ENCODE measurements at regions not wholly inside any gene's neighbourhood (a gene's known extent, or its start where the extent isn't known, plus 50 kb on each side); places are given as distances from the start of the nearest gene placed in this dataset.
"Not testable (repeated sequence)": the region's sequence is repeated elsewhere in the genome, so short reads cannot be mapped to it uniquely, and the experiment has no call there.

DNA sequence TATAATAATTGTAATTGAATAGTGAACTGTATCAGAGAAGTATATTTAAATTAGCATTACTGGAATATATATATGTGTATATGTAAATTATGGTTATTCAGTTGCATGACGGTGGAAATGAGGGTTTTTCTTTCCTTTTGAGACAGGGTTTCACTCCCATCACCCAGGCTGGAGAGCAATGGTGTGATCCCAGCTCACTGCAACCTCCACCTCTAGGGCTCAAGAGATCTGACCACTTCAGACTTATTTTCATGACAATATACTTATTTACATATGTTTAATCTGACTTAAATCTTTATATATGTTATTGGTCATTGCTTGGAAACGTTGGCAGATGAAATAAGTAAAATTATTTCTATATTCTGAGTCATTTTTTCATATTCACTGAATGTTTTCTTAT is 744.4 kb upstream of the PRR20A start:
- DNase-seq (ENCODE audit: low read depth, low spot score), result no peak

DNA sequence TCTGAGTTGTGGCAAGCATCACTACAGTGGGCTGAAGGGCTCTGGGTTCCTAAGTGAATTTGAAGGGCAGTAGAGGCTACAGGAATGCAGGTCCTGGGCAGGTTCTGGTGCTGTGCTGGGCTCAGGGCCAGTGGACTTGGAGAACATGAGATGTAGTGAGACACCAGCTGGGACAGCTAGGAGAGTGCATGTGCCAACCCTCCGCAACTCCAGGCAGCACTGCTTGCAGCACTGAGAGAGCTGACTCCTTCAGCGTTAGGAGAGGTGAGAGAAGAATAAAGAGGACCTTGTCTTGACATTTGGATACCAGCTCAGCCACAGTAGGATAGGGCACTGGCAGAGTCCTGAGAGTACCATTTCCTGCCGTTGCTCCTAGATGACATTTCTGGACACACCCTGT is 739.9 kb upstream of the PRR20A start:
- DNase-seq (ENCODE audit: low read depth, low spot score), result no peak

DNA sequence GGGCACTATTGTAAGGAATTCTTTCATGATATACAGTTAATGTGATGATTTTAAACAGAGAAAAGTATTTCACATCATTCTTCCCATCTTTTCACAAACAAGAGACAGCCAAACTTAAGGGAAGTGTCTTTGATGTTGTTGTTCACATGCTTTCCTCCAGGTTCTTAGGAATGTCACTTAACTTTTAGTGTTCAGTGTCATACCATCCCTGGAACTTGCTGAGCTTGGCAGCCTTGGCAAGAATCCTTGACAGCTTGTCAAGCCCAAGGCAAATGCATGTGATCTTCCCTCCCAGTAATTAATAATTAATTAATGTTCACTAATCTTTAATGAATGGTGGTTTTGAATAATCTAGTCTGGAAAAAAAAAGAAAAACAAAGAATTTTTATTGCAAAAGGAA is 727.9 kb upstream of the PRR20A start:
- no peak for DNase-seq (ENCODE audit: low read depth, low spot score)

DNA sequence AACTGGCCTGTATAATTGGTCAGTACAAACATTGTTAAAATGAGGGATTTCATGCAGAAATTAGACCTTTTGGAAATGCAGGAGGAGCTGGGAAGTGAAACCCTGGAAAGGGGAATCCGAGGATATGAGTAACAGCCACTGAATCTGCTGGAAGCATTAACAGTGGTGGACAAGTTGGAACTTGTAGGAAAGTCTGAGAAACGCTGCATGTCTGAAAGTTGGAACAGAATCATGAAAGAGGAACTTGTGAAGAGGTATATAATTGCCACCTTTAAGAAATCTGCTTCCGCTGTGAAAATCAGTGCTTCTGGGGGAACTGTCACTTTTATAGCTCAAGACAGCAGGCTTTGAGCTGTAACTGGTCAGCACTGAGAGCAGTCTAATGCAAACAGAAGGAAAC is 716.5 kb upstream of the PRR20A start:
- no peak for DNase-seq (ENCODE audit: low read depth, low spot score)

DNA sequence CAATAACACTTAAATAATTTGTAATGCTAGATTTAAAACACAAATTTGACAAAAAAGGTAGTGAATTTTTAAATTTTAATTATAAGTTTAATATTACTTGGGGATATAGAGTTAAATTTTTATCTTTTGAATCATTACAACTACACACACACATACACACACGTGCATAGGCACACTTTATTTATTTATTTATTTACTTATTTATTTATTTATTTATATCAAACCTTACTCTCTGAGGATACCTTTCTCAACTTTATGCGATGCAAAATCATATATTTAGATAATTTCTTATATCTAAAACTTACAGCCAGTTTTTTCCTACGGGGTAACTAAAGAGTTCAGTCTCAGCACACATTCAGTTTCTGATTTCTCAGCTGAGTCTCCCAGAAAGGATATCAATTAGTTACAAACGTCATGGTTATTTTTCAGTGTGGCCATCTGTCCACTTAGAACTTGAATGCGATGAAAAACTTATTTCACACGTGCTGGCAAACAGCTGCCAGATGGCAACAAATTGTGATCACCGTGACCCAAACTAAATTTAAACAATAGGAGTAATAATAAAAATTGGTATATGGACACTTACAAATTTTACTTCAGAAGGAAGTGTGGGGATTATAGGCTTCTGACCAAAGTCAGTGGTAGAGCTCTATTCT is 683.1 kb upstream of the PRR20A start:
- no peak for DNase-seq (ENCODE audit: low read depth, low spot score)

DNA sequence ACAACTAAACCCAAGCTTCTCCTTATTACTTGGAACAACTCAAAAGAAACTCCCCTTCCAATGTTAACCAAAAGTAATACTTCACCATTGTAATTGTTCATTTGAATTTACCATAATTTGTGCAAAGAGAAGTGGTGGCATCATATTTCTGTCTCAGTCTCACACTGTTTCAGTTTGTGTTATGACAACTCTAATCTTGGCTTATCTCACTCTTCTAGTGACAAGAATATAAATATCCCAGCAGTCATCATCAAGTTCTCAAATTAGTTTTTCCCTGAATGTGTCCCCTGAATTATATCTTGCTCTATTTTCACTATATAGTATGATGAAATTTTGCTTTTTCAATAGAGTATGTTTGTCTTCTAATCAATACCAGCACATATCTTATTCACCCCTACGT is 681.4 kb upstream of the PRR20A start:
- no peak for DNase-seq (ENCODE audit: low read depth, low spot score)

DNA sequence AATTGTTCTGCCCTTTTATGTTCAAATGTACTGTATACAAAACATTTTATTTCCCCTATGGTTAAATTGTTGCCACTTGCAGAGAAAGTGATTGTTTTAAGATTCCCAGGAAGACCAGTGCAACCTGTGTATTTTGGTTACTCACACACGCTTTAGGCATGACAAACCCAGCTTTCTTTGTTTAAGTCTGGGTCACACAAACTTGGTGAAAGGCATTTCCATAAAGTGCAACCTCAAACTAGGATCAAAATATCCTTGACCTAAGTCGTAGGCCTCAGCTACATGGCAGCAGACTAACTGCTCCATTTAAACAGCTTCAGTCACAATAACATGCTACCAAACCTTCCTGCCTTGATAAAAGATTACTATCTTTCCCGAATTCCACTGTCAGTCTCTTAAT is 639.0 kb upstream of the PRR20A start:
- DNase-seq (ENCODE audit: low read depth, low spot score), result no peak

DNA sequence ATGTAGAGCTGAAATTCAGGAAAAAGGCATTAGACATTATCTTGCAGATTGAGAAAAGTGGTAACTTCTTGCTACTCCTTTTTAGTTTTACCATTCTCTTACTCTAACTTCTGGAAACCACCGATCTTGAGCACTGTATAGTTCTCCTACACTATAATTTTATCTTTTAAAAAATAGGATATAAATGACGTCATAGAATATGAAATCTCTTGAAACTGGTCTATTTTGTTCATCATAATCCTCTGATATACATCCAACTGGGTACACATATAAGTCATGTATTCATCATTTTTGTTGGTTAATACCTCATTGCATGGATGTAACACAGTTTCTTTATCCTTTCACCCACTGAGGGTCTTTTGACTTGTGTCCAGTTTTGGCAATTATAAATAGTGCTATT is 629.9 kb upstream of the PRR20A start:
- DNase-seq (ENCODE audit: low read depth, low spot score), result no peak

DNA sequence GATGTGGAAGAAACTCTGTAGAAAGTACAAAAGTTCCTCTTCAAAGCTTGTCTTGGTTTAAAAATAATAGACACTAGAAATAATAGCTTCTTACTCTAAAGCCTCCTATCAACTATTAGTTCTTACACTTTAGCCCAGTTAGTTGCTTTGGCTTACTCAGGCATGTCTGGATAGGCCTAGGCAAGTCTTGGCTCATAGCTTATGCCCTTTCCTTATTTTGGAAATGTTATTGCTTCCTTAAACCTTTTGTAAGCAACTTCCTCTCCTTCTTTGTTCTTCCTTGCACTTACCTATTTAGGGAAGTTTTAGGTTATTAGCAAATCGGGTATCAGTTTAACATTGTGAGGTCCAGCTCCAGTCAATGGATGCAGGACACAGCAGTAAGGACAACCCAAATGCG is 628.4 kb upstream of the PRR20A start:
- DNase-seq (ENCODE audit: low read depth, low spot score), result not testable (repeated sequence)

DNA sequence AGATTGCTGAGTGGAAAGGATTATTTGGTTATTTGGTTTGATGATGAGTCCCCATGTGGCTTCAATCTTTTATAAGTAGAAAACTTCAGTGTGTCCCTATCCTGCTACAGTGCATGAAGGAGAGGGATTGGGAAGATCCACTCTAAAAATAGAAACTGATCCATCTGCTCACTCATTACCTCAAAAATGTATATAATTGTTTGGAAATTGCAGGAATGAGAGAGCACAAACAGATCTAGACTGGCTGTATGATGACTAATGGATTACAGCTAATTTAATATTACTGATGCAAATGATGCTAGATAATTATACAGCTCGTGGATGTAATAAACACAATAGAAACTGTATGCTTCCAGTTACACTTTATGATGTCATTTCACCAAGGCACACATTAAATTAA is 625.3 kb upstream of the PRR20A start:
- no peak for DNase-seq (ENCODE audit: low read depth, low spot score)

DNA sequence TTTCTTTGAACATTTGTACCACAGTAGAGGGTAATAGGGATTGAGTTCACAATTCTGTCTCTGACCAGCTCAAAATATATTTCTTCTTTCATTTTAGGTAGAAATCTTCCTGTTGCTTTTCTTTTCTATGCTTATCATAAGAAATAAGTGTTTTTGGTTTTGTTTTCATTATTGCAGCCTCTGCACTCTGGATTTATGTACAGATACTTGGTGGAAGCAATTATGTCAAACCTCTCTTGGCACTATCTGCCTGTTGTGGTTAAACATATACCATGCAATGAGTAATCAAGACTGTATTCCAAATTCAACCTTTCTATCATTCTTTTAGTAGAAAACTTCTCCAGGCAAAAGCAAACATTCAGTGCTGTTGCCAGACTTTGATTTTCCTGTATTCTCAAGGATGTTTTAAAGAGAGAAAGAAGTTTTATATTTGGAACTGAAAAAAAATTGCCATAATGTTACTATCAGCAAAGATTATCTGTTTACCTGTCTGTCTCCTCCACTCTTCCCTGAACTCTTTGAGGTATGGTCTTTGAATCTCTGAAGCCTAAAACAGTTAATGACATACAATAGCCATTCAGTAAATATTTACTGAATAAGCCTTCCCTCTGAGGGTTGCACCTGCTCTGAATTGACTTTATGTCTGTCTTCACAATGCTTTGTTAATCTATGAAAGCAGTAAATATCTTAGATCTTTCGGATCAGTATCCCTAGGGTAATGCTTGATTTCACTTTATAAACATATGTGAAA is 612.5 kb upstream of the PRR20A start:
- DNase-seq (ENCODE audit: low read depth, low spot score), result no peak

DNA sequence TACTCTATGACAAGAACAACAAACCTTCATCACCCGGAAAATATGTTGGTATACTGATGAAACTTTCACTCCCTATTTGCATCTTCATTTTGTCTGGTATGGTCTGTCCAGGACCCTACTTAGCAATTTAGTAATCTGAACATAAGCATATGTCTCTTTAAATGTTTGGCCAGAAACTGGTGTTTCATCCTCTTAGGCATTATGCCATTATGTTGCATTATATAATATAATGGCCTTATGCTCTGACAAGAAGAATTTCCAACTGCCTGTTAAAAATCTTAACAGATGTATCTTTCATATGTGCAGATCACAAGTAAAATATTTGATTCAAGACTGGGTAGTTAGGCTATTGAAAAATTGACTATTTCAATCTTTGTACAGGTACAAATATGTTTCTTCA is 610.6 kb upstream of the PRR20A start:
- DNase-seq (ENCODE audit: low read depth, low spot score), result no peak

DNA sequence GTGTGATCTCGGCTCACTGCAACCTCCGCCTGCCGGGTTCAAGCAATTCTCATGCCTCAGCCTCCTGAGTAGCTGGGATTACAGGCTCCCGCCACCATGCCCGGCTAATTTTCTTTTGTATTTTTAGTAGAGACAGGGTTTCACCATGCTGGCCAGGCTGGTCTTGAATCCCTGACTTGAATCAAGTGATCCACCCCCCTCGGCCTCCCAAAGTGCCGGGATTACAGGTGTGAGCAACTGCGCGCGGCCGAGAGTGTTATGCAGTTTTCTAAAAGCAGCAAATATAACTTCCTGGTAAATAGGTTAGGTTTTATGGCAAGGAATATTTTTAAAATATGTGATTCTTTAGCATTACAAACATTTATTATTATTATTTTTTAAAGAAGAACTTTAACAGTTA is 592.8 kb upstream of the PRR20A start:
- DNase-seq (ENCODE audit: low read depth, low spot score), result not testable (repeated sequence)

DNA sequence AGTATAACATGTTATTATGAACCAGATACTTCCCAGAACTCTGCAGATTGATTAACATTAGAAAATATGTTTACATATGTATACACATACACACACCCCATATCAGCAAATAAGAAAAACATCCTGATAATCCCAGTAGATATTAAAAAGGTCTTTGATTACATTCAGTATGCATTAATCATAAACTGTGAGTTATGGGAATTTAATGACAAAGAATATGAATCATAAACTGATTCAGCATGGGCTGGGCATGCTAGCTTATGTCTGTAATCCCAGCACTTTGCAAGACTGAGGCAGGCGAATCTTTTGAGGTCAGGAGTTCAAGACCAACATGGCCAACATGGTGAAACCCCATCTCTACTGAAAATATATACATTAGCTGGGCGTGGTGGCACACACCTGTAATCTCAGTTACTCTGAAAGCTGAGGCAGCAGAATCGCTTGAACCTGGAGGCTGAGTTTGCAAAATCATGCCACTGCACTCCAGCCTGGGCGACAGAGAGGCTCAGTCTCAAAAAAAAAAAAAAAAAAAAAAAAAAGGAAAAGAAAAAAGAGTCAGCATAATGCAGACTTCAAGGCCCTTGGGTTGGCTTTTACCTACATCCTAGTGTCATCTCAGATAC is 581.9 kb upstream of the PRR20A start:
- no peak for DNase-seq (ENCODE audit: low read depth, low spot score)

DNA sequence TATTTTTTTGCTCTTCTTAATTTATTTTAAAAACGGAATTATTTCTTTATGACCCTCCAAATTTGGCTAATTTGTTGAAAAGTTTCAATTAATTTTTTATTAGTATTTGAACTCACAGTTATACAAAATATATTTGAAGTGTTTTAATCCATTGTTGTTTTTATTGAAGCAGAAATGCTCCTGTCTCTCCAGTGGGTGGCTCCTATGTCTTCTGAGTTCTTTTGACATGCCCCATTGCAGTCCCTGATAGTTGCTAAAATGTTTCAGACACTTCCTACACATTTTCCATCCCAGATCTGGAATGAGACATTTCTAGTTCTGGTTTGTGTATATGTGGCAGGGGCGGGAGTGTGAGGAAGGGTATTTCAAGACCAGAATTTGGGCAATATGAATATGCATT is 579.4 kb upstream of the PRR20A start:
- no peak for DNase-seq (ENCODE audit: low read depth, low spot score)

DNA sequence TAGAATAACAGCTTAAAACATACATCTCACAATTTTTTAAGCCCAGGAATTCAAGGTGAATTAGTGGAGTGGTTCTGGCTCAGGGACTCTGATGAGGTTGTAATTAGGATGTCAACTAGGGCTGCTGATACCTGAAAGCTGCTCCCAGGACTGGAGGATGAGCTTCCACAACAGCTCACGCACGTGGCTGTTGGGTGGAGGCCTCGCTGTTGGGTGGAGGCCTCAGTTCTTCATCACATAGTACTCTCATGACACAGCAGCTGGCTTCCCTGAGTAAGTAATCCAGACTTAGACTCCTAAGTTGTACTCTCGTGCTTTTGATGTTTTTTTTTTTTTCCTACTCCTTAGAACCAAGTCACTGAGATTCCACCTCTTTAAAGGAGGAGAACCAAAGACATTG is 577.1 kb upstream of the PRR20A start:
- no peak for DNase-seq (ENCODE audit: low read depth, low spot score)

DNA sequence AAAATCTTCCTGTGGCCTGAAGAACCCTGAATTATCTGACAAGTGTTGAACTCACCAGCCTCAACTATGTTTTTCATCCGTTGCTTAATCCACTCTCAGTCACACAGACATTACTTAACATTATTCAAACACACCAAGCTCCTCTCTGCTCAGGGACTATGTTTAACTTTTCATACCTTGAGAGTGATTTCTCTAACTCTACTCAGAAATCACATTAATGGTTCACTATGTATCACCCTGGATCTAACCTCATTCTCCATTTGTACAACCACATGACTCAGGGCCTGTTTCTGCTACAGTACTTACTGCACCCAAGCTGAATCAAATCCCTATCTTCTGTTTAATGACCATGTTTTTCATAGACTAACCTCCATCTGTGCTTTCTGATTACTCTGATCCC is 553.7 kb upstream of the PRR20A start:
- no peak for DNase-seq (ENCODE audit: low read depth, low spot score)

DNA sequence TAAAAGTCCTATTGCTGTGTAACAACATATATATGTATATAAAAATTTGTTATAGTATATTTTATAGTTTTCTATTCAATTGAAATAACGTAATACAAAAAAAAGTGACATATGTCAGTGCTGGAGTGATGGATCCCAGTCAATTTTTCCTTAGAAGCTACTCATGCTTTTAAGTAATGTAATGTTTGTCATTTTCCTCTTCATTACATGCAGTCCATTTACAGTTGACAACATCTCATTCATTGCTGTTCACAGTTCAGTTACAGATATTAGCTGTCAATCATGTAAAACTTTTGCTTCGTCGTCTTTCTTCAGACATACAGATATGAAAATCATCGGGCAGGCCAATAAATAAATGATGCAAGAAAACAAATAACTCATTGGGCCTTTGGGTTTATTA is 525.1 kb upstream of the PRR20A start:
- no peak for DNase-seq (ENCODE audit: low read depth, low spot score)

DNA sequence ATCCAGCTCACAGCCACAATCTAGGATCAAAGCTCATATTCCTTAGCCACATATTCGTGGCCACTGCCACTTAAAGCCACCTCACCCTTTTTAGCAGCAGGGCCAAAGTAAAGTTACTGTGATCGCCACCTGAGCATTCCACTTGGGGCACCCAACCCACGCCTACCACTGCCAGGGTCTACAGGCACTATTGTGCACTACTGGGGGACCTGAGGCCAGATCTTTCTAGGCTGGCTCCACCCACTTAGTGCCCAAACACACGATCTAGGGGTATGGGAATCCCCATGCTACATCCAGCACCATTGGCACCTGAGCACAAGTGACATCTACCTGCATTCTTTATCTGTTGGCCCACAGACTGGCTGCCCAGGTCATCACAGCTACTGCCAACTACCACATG is 517.9 kb upstream of the PRR20A start:
- DNase-seq (ENCODE audit: low read depth, low spot score), result no peak

DNA sequence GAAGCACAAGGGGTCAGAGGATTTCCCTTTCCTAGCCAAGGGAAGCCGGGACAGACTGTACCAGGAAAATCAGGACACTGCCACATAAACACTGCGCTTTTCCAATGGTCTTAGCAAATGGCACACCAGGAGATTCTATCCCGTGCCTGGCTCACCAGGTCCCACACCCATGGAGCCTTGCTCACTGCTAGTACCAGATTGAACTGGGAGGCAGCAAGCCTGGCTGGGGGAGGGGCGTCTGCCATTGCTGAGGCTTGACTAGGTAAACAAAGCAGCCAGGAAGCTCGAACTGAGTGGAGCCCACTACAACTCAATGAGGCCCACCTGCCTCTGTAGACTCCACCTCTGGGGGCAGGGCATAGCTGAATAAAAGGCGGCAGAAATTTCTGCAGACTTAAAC is 511.8 kb upstream of the PRR20A start:
- not testable (repeated sequence) for DNase-seq (ENCODE audit: low read depth, low spot score)

DNA sequence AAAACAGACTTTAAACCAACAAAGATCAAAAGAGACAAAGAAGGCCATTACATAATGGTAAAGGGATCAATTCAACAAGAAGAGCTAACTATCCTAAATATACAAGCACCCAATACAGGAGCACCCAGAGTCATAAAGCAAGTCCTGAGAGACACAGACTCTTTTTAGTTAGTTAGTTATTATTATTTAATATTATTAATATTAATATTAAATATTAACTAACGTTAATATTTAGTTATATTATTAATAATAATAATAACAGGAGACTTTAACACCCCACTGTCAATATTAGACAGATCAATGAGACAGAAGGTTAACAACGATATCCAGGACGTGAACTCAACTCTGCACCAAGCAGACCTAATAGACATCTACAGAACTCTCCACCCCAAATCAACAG is 509.7 kb upstream of the PRR20A start:
- DNase-seq (ENCODE audit: low read depth, low spot score), result not testable (repeated sequence)

DNA sequence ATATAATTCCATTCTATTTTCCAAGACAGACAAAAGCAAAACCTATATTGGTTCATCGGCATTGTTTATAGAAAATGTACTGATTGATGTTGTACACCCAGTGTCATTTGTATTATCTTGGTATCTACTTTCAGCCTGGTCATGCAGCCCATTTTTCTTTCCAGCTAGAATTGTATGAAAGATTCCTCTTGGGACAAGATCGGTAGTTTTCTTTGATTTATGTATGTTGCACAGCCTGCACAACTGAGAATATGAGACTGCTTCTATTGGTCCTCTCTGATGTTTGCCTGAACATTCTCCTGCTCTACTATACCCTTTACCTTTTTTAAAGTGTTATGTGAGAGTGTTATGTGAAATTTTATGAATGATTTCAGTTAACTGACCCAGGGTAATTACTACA is 487.7 kb upstream of the PRR20A start:
- no peak for DNase-seq (ENCODE audit: low read depth, low spot score)

DNA sequence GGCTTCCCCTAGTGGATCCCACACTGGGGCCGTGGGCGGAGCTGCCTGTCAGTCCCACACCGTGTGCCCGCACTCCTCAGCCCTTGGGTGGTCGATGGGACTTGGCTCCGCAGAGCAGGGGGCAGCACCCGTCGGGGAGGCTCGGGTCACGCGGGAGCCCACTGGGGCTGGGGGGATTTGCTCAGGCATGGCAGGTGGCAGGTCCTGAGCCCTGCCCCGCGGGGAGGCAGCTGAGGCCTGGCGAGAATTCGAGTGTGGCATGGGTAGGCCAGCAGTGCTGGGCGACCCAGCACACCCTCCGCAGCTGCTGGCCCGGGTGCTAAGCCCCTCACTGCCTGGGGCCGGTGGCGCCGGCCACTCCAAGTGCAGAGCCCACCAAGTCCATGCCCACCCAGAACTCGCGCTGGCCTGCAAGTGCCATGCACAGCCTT is 481.7 kb upstream of the PRR20A start:
- DNase-seq (ENCODE audit: low read depth, low spot score), result no peak
